ENCODE measurements at regions not wholly inside any gene's neighbourhood (a gene's known extent, or its start where the extent isn't known, plus 50 kb on each side); places are given as distances from the start of the nearest gene placed in this dataset.

- TF ChIP-seq CTCF (IDR thresholded peaks at IDR 0.05): no peak
- TF ChIP-seq POLR2A (IDR thresholded peaks at IDR 0.05): no peak
These were observed 218.9 kb upstream of the NMUR2 start for GRCh38 chr5:152623951-152624350.

Data from Peyer's patch (tissue), 4 donors.